ENCODE measurements at regions not wholly inside any gene's neighbourhood (a gene's known extent, or its start where the extent isn't known, plus 50 kb on each side); places are given as distances from the start of the nearest gene placed in this dataset.

DNA sequence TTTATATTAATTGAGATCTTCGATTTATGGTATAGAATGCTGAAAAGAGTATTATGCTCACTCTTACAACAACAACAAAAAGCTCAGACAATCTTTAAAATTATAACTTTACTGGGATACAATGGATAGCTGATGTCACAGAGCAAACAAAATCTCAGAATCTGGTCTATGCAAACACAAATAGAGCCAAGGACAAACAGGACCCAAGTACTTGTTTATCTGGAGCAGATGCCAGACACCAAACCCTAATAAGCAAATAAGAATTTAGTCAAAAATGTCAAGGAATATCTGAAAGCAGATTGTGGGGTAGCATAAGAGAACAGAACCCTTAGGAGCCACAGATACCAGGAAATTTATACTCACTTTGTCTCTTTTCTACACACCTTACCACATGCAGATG, 302.2 kb downstream of the CGGBP1 start:
- Histone ChIP-seq H4K20me1 (ENCODE audit: insufficient read depth, low read length) (no peaks in the 10 kb centered on the region), H4K91ac (ENCODE audit: insufficient read depth, low read depth, low read length) (no peak overlapping the region), H3K4me3 (ENCODE audit: insufficient read depth, low read depth, low read length) (no peak overlapping the region), H3K9me1 (ENCODE audit: insufficient read depth, low read length) (no peaks in the 10 kb centered on the region), H3K14ac (replicated peaks; ENCODE audit: low read depth, low read length) (no peak overlapping the region), H3K9ac (ENCODE audit: low read depth, low read length) (no peak overlapping the region), H2BK20ac (ENCODE audit: low read depth, low read length) (no peak overlapping the region), H4K8ac (ENCODE audit: low read depth in 2 of 2, low read length in 2 of 2) (no peak overlapping the region), H2AFZ (replicated peaks; ENCODE audit: low read length, poor library complexity) (no peak overlapping the region), H2BK15ac (ENCODE audit: low read depth, low read length) (no peak overlapping the region), H3K36me3 (ENCODE audit: control insufficient read depth, insufficient read depth, low read length) (no peaks in the 10 kb centered on the region), H3K27ac (ENCODE audit: insufficient read depth, low read length) (no peak overlapping the region), H3K27me3 (ENCODE audit: control insufficient read depth, insufficient read depth, low read length) (no peaks in the 10 kb centered on the region), H3K4me1 (ENCODE audit: control insufficient read depth, insufficient read depth, low read length) (no peaks in the 10 kb centered on the region), H2AK9ac (replicated peaks; ENCODE audit: low read depth, low read length, poor library complexity) (no peak overlapping the region), H4K5ac (ENCODE audit: low read depth, low read length) (no peak overlapping the region), H3K18ac (ENCODE audit: low read depth, low read length) (no peak overlapping the region), H3K4ac (ENCODE audit: low read depth, low read length) (no peak overlapping the region), H2AK5ac (ENCODE audit: low read depth, low read length) (no peak overlapping the region), H2BK120ac (ENCODE audit: low read depth, low read length) (no peak overlapping the region), H3K79me1 (ENCODE audit: low read depth in 1 of 2, low read length in 2 of 2) (no peaks in the 10 kb centered on the region), H3K23ac (ENCODE audit: low read depth, low read length) (no peak overlapping the region), H3K56ac (ENCODE audit: extremely low read depth, insufficient read depth, low read length) (no peak overlapping the region), H2BK5ac (ENCODE audit: low read depth, low read length, poor library complexity, severe bottlenecking) (no peak overlapping the region), H3K4me2 (ENCODE audit: low read depth, low read length) (no peak overlapping the region), H3K9me3 (ENCODE audit: control insufficient read depth, insufficient read depth, low read length) (peaks cover 2% of the 10 kb centered on the region; the same call in 1 of the 2 replicates)
- intact Hi-C loops (cut with micrococcal nuclease) (no loop called here), dilution Hi-C loops (cut with HindIII; ENCODE audit: low sequenced_read_pairs, unreplicated experiment) (no loop called here), in situ Hi-C loops (cut with MboI; ENCODE audit: low sequenced_read_pairs) (no loop called here)
- ChIA-PET CTCF (no interaction called here), POLR2A (ENCODE audit: unreplicated experiment) (no interaction called here)
- no peak for DNase-seq
- BruUV-seq (replicated peaks): no TSS peak
- no peak for ATAC-seq (ENCODE audit: low read depth)
- WGBS, 2 experiments (ENCODE audit: extremely low coverage in 2 of 2, insufficient read length in 1 of 2): no CpG with 5 or more reads among the region's 1 CpG
- TF ChIP-seq, protein P1, sequence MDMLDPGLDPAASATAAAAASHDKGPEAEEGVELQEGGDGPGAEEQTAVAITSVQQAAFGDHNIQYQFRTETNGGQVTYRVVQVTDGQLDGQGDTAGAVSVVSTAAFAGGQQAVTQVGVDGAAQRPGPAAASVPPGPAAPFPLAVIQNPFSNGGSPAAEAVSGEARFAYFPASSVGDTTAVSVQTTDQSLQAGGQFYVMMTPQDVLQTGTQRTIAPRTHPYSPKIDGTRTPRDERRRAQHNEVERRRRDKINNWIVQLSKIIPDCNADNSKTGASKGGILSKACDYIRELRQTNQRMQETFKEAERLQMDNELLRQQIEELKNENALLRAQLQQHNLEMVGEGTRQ (IDR thresholded peaks at IDR 0.05; ENCODE audit: low read depth, low read length): no peak
- TF ChIP-seq MAFK (IDR thresholded peaks at IDR 0.05; ENCODE audit: low read depth, low read length): no peak
- no peak for TF ChIP-seq RAD21 (IDR thresholded peaks at IDR 0.05; ENCODE audit: low read length)
- TF ChIP-seq, protein P2, sequence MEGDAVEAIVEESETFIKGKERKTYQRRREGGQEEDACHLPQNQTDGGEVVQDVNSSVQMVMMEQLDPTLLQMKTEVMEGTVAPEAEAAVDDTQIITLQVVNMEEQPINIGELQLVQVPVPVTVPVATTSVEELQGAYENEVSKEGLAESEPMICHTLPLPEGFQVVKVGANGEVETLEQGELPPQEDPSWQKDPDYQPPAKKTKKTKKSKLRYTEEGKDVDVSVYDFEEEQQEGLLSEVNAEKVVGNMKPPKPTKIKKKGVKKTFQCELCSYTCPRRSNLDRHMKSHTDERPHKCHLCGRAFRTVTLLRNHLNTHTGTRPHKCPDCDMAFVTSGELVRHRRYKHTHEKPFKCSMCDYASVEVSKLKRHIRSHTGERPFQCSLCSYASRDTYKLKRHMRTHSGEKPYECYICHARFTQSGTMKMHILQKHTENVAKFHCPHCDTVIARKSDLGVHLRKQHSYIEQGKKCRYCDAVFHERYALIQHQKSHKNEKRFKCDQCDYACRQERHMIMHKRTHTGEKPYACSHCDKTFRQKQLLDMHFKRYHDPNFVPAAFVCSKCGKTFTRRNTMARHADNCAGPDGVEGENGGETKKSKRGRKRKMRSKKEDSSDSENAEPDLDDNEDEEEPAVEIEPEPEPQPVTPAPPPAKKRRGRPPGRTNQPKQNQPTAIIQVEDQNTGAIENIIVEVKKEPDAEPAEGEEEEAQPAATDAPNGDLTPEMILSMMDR (conservative IDR thresholded peaks at IDR 0.05; ENCODE audit: low read depth, low read length): no peak
- TF ChIP-seq MXI1 (IDR thresholded peaks at IDR 0.05; ENCODE audit: borderline replicate concordance, low read depth, low read length): no peak
- TF ChIP-seq NFE2L2 (IDR thresholded peaks at IDR 0.05; ENCODE audit: low read depth, low read length): no peak
- TF ChIP-seq CHD1 (IDR thresholded peaks at IDR 0.05; ENCODE audit: low read depth, low read length): no peak
- TF ChIP-seq CEBPB (IDR thresholded peaks at IDR 0.05; ENCODE audit: low read depth, low read length): no peak
- TF ChIP-seq RFX5 (IDR thresholded peaks at IDR 0.05; ENCODE audit: low read depth, low read length): no peak

All from IMR-90 (cell line).